LNCaP clone FGC (cell line): ENCODE measurements at regions not wholly inside any gene's neighbourhood (a gene's known extent, or its start where the extent isn't known, plus 50 kb on each side); places are given as distances from the start of the nearest gene placed in this dataset.

Experiments
- DNase-seq: peaks from one replicate; pipeline ENCODE4 v3.0.0-alpha.2; 2011; ENCODE audit warnings: low read depth
- H3K4me3 ChIP-seq: 2 replicates; pipeline ENCODE4 v1.5.1; 2011; ENCODE audit warnings: mild to moderate bottlenecking, low read depth, low read length, control low read depth
- TF ChIP-seq, protein P1 (sequence below): IDR thresholded peaks from 2 replicates; pipeline ENCODE4 v1.5.1; 2012; ENCODE audit warnings: mild to moderate bottlenecking; ENCODE audit not compliant: control insufficient read depth, insufficient read depth; ENCODE audit errors: extremely low read depth

DNA sequence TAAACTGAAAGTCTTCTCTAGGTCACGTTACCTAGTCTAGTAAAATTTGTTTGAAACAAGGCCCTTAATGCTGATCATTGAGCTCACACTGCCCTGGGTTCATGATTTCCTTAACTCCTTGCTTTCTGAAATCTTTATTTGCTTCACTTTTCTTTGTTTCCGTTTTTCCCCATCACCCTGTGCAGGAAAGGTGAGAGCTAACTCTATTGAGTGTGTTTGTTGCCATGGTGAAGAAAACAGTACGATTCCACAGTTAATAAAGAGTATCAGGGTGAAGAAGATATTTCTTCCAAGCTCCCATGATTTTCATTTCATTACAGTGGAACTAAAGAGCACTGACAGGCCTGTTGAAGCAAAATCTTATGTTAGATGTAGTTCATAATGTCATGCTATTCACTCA is 276.2 kb downstream of the RAP2B start:
- TF ChIP-seq, protein P1, sequence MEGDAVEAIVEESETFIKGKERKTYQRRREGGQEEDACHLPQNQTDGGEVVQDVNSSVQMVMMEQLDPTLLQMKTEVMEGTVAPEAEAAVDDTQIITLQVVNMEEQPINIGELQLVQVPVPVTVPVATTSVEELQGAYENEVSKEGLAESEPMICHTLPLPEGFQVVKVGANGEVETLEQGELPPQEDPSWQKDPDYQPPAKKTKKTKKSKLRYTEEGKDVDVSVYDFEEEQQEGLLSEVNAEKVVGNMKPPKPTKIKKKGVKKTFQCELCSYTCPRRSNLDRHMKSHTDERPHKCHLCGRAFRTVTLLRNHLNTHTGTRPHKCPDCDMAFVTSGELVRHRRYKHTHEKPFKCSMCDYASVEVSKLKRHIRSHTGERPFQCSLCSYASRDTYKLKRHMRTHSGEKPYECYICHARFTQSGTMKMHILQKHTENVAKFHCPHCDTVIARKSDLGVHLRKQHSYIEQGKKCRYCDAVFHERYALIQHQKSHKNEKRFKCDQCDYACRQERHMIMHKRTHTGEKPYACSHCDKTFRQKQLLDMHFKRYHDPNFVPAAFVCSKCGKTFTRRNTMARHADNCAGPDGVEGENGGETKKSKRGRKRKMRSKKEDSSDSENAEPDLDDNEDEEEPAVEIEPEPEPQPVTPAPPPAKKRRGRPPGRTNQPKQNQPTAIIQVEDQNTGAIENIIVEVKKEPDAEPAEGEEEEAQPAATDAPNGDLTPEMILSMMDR, result no peak
- no peak overlapping the region for H3K4me3 ChIP-seq
- DNase-seq, result no peak

DNA sequence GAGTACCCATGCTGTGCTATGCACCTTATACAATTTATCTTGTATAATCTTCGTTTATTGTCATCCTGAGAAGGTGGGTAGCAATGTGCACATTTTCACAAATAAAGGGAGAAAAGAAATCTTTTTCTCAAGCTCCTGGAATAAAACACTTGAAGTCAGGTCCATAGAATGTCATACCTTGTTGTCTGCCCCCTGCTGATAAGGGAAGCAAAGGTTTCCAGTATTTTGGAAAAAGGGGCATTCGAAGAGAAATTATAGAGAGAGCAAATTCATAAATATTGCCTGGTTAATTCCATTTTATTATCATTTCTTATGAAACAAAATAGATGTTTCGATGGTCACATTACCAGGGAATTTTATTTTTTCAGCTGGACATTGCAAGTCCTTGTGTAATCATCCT is 277.8 kb downstream of the RAP2B start:
- no peak for DNase-seq
- H3K4me3 ChIP-seq, result no peak overlapping the region
- TF ChIP-seq, protein P1, result peak; percentile 17; the same call in 1 of the 2 replicates

DNA sequence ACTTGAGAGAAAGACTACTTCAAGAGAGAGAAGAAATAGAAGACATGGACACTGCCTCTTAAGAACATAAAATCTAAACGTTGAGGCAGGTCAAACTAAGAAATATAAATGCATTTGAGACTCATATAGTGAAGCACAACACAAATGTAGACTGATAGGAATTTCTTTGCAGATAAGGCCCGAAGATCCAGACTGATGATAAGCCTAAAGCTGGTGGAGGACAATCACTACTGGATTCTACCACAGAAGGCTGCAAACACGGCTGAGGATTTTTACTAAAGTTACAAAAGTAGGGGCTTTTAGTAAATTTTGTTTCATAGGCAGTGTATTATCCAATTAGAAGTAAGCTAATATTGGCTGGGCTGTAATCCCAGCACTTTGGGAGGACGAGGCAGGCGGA is 278.3 kb downstream of the RAP2B start:
- no peak overlapping the region for H3K4me3 ChIP-seq
- TF ChIP-seq, protein P1, result no peak
- DNase-seq, result no peak

DNA sequence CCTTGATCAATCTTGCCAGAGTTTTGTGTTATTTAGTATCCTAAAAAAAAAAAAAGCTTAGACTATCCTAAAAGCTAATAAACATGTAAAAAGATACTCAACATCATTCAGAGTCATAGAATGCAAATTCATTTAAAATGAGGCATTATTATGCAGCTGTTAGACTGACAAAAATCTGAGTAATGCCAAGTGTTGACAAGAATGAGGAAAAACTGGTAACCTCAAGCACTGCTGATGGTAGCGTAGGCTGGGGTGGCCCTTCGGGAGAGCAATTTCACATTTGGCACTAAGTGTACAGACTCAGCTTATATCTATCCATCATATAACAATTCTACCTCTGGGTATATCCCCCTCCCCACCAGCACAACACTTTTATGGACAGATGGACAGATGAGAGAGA is 280.4 kb downstream of the RAP2B start:
- TF ChIP-seq, protein P1, result no peak
- DNase-seq, result no peak
- H3K4me3 ChIP-seq, result no peak overlapping the region

DNA sequence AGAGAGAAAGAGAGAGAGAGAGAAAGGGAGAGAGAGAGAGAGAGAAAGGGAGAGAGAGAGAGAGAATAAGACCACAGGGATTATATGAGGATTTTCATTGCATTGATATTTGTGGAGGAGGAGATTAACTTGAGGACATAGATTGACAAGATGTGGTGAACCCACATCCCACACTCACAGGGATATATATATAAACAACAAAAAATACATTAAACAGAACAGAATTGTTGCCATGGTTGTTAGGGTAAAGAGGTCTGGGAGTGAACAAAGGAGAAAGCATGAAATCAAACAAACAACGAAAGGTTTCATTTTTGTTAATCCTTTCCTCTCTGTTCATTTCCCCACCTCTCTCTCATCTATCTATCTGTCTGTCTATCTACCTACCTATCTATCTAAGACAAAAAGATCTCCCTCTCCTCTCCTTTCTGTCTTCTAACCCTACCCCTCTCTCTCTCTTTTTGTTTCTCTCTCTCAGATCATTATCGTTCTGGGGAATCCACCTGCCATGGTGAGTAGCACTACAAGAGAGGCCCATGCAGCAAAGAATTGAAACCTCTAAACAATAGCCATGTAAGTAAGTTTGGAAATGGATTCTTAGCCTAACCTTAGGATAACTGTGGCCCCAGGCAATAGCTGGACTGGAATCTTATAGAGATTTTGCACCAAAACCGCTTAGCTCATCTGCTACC is 280.9 kb downstream of the RAP2B start:
- DNase-seq, result no peak
- TF ChIP-seq, protein P1, result no peak

DNA sequence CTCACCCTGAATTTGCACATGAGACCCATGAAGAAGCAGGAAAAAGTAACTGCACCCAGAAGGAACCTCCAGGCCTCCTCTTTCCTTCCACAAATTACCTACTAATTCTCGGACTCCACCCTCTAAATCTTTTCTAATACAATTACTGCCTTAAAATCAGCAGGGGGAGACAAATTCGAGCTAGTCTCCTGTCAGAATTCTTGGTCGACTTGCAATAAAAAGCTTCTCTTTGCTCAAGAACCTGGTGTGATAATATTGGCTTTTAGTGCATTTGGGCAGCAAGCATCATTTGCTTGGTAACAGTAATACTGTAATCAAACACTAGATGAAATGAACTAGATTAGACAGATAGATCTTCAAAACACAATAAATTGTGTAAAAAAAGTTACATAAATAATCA is 281.9 kb downstream of the RAP2B start:
- H3K4me3 ChIP-seq, result no peak overlapping the region
- peak; percentile 42 for DNase-seq
- TF ChIP-seq, protein P1, result peak; percentile 45

More for the DNA sequence above, 280.9 kb downstream of the RAP2B start:
- no peak overlapping the region for H3K4me3 ChIP-seq

DNA sequence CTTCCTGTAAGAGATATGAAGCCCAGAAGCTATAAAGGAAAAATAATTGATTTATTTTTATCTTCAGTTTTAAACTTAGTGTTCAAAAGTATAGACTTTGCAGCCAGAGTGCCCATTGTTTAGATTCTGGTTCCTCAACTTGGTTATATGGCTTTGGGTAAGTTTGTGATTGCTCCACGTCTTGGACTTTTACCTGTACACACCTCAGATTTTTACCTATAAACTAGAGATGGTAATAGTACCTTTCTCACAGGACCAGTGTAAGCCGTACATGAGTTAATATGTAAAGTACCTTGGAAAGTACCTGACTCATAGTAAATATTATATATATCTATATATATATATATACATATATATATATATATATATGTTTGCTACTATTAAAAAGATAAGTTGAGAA is 283.8 kb downstream of the RAP2B start:
- H3K4me3 ChIP-seq, result no peak overlapping the region
- DNase-seq, result no peak
- TF ChIP-seq, protein P1, result no peak
